ENCODE measurements at regions not wholly inside any gene's neighbourhood (a gene's known extent, or its start where the extent isn't known, plus 50 kb on each side); places are given as distances from the start of the nearest gene placed in this dataset.

GRCh38 chr13:106382534-106382933 lies 152.9 kb downstream of the EFNB2 start:
- no peak for DNase-seq

GRCh38 chr13:106381091-106381490 lies 154.4 kb downstream of the EFNB2 start:
- no peak for DNase-seq

- DNase-seq, result no peak
Observed at GRCh38 chr13:106377931-106378662, 157.4 kb downstream of the EFNB2 start.

GRCh38 chr13:106377341-106377740 lies 158.1 kb downstream of the EFNB2 start:
- DNase-seq, result no peak

- DNase-seq, result no peak
Observed at GRCh38 chr13:106376401-106377112, 158.9 kb downstream of the EFNB2 start.

GRCh38 chr13:106375085-106375484 lies 160.4 kb downstream of the EFNB2 start:
- DNase-seq, result no peak

- no peak for DNase-seq
Observed at GRCh38 chr13:106374631-106375030, 160.8 kb downstream of the EFNB2 start.

GRCh38 chr13:106373989-106374572 lies 161.4 kb downstream of the EFNB2 start:
- DNase-seq, result no peak

- no peak for DNase-seq
Observed at GRCh38 chr13:106373304-106373988, 162.0 kb downstream of the EFNB2 start.

GRCh38 chr13:106372199-106373155 lies 163.0 kb downstream of the EFNB2 start:
- no peak for DNase-seq

- no peak for DNase-seq
Observed at GRCh38 chr13:106371024-106371423, 164.4 kb downstream of the EFNB2 start.

- no peak for DNase-seq
Observed at GRCh38 chr13:106369858-106370257, 165.6 kb downstream of the EFNB2 start.

GRCh38 chr13:106369091-106369490 lies 166.4 kb downstream of the EFNB2 start:
- no peak for DNase-seq

- DNase-seq, result no peak
Observed at GRCh38 chr13:106367361-106367971, 168.0 kb downstream of the EFNB2 start.

GRCh38 chr13:106362707-106363106 lies 172.8 kb downstream of the EFNB2 start:
- DNase-seq, result no peak

GRCh38 chr13:106361621-106362020 lies 173.8 kb downstream of the EFNB2 start:
- DNase-seq, result no peak

GRCh38 chr13:106357198-106357597 lies 178.3 kb downstream of the EFNB2 start:
- no peak for DNase-seq

GRCh38 chr13:106355866-106356265 lies 179.6 kb downstream of the EFNB2 start:
- no peak for DNase-seq

- DNase-seq, result no peak
Observed at GRCh38 chr13:106354961-106355360, 180.5 kb downstream of the EFNB2 start.

- DNase-seq, result no peak
Observed at GRCh38 chr13:106352850-106353249, 182.6 kb downstream of the EFNB2 start.

GRCh38 chr13:106351251-106351650 lies 184.2 kb downstream of the EFNB2 start:
- DNase-seq, result no peak

- DNase-seq, result no peak
Observed at GRCh38 chr13:106350208-106350607, 185.3 kb downstream of the EFNB2 start.

Measured in activated gamma-delta T cell (primary cell).